Smooth muscle cell (in vitro differentiated cells): ENCODE measurements at regions not wholly inside any gene's neighbourhood (a gene's known extent, or its start where the extent isn't known, plus 50 kb on each side); places are given as distances from the start of the nearest gene placed in this dataset.

Experiments used
- DNase-seq: peaks from one replicate; lab custom pipeline; 2025; ENCODE audit not compliant: unreplicated experiment; lab: John Stamatoyannopoulos, UW
- H2AFZ ChIP-seq: fragments of 200-600 bp; sonication (generic); 2 replicates; pipeline ENCODE4 v1.6.0; 2016; ENCODE audit warnings: antibody characterized with exemption, low read depth, mild to moderate bottlenecking
- H3F3A ChIP-seq: fragments of 200-600 bp; sonication (generic); 2 replicates; pipeline ENCODE4 v1.6.0; 2017; ENCODE audit warnings: antibody characterized with exemption, low read depth
- H3K27ac ChIP-seq: fragments of 200-600 bp; sonication (generic); 2 replicates; pipeline ENCODE4 v1.5.1; 2016; ENCODE audit warnings: low read depth, mild to moderate bottlenecking
- H3K27me3 ChIP-seq: fragments of 200-600 bp; sonication (generic); 2 replicates; pipeline ENCODE4 v1.6.1; 2016; ENCODE audit warnings: low read depth, mild to moderate bottlenecking
- H3K36me3 ChIP-seq: fragments of 200-600 bp; sonication (generic); 2 replicates; pipeline ENCODE4 v1.5.1; 2016; ENCODE audit warnings: low read depth
- H3K4me1 ChIP-seq: fragments of 200-600 bp; sonication (generic); 2 replicates; pipeline ENCODE4 v1.5.1; 2016; ENCODE audit warnings: low read depth
- H3K4me2 ChIP-seq: fragments of 200-600 bp; sonication (generic); 2 replicates; pipeline ENCODE4 v1.6.0; 2016; ENCODE audit warnings: mild to moderate bottlenecking
- H3K4me3 ChIP-seq: fragments of 200-600 bp; sonication (generic); 2 replicates; pipeline ENCODE4 v1.5.1; 2016; ENCODE audit warnings: mild to moderate bottlenecking
- H3K79me2 ChIP-seq: fragments of 200-600 bp; sonication (generic); 2 replicates; pipeline ENCODE4 v1.6.0; 2016; ENCODE audit warnings: low read depth, mild to moderate bottlenecking
- H3K9ac ChIP-seq: fragments of 200-600 bp; sonication (generic); 2 replicates; pipeline ENCODE4 v1.6.0; 2016; ENCODE audit warnings: low read depth
- H3K9me3 ChIP-seq: fragments of 200-600 bp; sonication (generic); replicated peaks from 2 replicates; pipeline ENCODE4 v1.5.1; 2016; ENCODE audit warnings: low read depth
- H4K20me1 ChIP-seq: fragments of 200-600 bp; sonication (generic); 2 replicates; pipeline ENCODE4 v1.6.0; 2016; ENCODE audit warnings: low read depth
- WGBS: methylation state at CpG from one replicate; pipeline ENCODE4 v1.1.7; 2016; ENCODE audit warnings: low lambda C conversion rate; 5-methylcytosine and 5-hydroxymethylcytosine counted together
- TF ChIP-seq, protein P1 (sequence below): fragments of 200-600 bp; sonication (generic); IDR thresholded peaks from 2 replicates; pipeline ENCODE4 v1.5.1; 2017; ENCODE audit warnings: borderline replicate concordance, mild to moderate bottlenecking, antibody characterized with exemption; ENCODE audit not compliant: insufficient read depth, poor library complexity, severe bottlenecking

DNA sequence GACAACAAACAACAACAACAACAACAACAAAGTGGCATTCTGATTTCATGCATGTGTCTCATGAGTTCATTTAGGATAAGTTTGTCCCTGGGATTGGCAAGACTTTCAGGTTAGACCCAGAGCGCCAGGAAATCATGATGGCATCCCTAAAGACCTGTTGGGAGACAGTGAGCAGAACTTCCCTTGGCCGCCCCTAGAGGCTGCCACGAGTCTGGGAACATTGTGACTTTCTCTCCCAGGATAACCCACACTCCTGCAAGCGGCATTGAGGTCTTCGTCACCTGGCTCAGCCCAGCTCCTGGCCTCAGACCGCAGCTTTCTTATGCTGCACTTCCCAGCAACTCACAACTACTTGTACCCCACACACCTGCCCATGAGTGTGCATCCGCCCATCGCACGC lies 80.5 kb upstream of the RNF32 start:
- 69% methylated on average over 9 of the region's 9 CpGs for WGBS
- H3K79me2 ChIP-seq, result no peaks in the 10 kb centered on the region
- no peak overlapping the region for H3K27ac ChIP-seq
- H3K9ac ChIP-seq, result no peak overlapping the region
- no peaks in the 10 kb centered on the region for H3F3A ChIP-seq
- H3K4me2 ChIP-seq, result no peak overlapping the region
- H3K9me3 ChIP-seq, result no peaks in the 10 kb centered on the region
- H3K36me3 ChIP-seq, result no peaks in the 10 kb centered on the region
- DNase-seq, result no peak
- H3K4me3 ChIP-seq, result no peak overlapping the region
- no peaks in the 10 kb centered on the region for H3K4me1 ChIP-seq
- no peak overlapping the region for H2AFZ ChIP-seq
- H4K20me1 ChIP-seq, result no peaks in the 10 kb centered on the region
- H3K27me3 ChIP-seq, result no peaks in the 10 kb centered on the region
- TF ChIP-seq, protein P1, sequence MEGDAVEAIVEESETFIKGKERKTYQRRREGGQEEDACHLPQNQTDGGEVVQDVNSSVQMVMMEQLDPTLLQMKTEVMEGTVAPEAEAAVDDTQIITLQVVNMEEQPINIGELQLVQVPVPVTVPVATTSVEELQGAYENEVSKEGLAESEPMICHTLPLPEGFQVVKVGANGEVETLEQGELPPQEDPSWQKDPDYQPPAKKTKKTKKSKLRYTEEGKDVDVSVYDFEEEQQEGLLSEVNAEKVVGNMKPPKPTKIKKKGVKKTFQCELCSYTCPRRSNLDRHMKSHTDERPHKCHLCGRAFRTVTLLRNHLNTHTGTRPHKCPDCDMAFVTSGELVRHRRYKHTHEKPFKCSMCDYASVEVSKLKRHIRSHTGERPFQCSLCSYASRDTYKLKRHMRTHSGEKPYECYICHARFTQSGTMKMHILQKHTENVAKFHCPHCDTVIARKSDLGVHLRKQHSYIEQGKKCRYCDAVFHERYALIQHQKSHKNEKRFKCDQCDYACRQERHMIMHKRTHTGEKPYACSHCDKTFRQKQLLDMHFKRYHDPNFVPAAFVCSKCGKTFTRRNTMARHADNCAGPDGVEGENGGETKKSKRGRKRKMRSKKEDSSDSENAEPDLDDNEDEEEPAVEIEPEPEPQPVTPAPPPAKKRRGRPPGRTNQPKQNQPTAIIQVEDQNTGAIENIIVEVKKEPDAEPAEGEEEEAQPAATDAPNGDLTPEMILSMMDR, result no peak

DNA sequence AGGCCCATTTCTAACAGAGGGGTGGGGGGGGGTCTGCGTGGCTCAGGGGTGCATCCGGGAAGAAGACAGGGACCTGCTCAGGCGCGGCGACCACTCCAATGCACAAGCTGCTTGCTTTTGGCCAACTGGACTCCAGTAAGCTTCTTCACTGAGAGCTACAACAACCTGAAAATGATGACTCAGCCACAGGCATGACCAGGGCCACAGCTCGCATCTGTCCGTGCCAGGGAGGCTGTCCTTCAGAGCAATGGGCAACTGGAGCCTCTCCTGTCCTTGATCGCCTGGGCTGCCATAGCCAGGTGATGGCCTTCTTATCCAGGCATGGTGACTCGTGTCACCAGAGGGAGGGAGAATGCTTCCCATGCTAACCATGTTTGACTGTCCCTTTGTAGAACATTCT lies 81.6 kb upstream of the RNF32 start:
- Histone ChIP-seq H3K36me3 (no peaks in the 10 kb centered on the region), H3K9me3 (no peaks in the 10 kb centered on the region), H3K4me3 (no peak overlapping the region), H4K20me1 (no peaks in the 10 kb centered on the region), H3K4me1 (no peaks in the 10 kb centered on the region), H3K27me3 (no peaks in the 10 kb centered on the region), H3K27ac (no peak overlapping the region), H3F3A (no peaks in the 10 kb centered on the region), H3K9ac (no peak overlapping the region), H3K4me2 (no peak overlapping the region), H2AFZ (no peak overlapping the region), H3K79me2 (no peaks in the 10 kb centered on the region)
- no peak for DNase-seq
- TF ChIP-seq, protein P1, result no peak
- WGBS, result 95% methylated on average over 9 of the region's 9 CpGs

DNA sequence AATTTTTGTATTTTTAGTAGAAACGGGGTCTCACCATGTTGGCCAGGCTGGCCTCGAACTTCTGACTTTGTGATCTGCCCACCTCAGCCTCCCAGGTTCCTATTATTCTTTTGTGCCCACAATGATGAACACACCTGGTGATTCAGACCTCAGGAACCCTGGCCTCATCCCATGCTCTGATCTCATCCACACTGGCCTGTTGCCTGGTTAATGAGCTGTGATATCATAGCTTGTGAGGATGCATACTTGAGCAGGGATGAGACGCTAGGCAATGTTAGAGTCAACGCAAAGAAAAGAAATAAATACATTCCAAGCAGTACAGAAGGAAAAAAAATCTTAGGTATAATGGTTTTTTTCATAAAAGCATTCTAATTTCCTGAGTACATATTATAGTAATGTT lies 82.4 kb upstream of the RNF32 start:
- no peak for DNase-seq
- Histone ChIP-seq H3K4me1 (no peaks in the 10 kb centered on the region), H3K4me2 (no peak overlapping the region), H3K4me3 (no peak overlapping the region), H3K27ac (no peak overlapping the region), H4K20me1 (no peaks in the 10 kb centered on the region), H3K9me3 (no peaks in the 10 kb centered on the region), H3K27me3 (no peaks in the 10 kb centered on the region), H3F3A (no peaks in the 10 kb centered on the region), H3K79me2 (no peaks in the 10 kb centered on the region), H3K36me3 (no peaks in the 10 kb centered on the region), H2AFZ (no peak overlapping the region), H3K9ac (no peak overlapping the region)
- TF ChIP-seq, protein P1, result no peak
- WGBS, result 79% methylated on average over 4 of the region's 4 CpGs

DNA sequence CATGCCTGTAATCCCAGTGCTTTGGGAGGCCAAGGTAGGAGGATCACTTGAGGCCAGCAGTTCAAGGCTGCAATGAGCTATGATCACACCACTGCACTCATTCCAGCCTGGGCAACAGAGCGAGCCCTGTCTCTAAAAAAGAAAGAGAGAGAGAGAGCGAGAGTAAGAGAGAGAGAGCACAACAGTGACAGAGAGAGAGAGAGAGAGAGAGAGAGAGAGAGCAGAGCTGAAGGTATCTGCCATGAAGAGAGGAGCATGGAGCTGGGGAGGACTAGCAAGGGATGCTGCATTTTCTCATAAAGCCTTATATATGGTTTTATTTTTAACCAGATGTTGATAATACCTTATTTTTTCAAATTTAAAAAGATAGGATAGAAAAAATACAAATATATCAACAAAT lies 84.5 kb upstream of the RNF32 start:
- WGBS, result 93% methylated on average over 2 of the region's 2 CpGs
- Histone ChIP-seq H3K4me1 (no peaks in the 10 kb centered on the region), H3K27me3 (no peaks in the 10 kb centered on the region)

More for the DNA sequence above, 84.5 kb upstream of the RNF32 start:
- Histone ChIP-seq H3K9me3 (no peaks in the 10 kb centered on the region), H2AFZ (no peak overlapping the region), H3K4me3 (no peak overlapping the region), H3K36me3 (no peaks in the 10 kb centered on the region), H3K27ac (no peak overlapping the region), H3K9ac (no peak overlapping the region), H4K20me1 (no peaks in the 10 kb centered on the region), H3K4me2 (no peak overlapping the region), H3K79me2 (no peaks in the 10 kb centered on the region), H3F3A (no peaks in the 10 kb centered on the region)
- DNase-seq, result no peak
- TF ChIP-seq, protein P1, result no peak
